GM19463 (cell line): ENCODE measurements at regions not wholly inside any gene's neighbourhood (a gene's known extent, or its start where the extent isn't known, plus 50 kb on each side); places are given as distances from the start of the nearest gene placed in this dataset.
A peak's percentile ranks its signal among the peaks of the same experiment; 100 is the strongest.

Experiments
- ATAC-seq: cut with Tn5 transposase; IDR thresholded peaks from one replicate; pipeline ENCODE4 v1.9.1; 2021; ENCODE audit warnings: mild to moderate bottlenecking, moderate library complexity; ENCODE audit not compliant: unreplicated experiment

DNA sequence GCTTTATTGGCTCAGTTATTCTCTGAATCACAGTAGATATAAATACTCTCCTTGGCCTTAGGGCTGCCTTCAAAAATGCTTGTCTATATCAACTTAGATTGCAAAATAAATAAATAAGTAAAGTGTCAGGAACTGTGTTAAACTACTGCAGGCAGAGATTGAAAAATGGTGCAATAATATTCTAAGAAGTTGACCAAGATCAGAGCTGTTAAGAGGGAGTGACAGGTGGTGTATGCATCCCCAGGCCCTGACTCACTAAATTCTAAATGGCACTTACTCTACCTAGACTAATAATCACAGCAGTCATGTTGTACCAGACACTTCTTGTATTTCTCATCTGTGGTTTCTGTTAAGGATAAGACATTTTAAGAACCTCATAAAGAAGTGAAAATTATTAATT, 235.1 kb upstream of the SPOCK3 start:
- ATAC-seq: no peak

DNA sequence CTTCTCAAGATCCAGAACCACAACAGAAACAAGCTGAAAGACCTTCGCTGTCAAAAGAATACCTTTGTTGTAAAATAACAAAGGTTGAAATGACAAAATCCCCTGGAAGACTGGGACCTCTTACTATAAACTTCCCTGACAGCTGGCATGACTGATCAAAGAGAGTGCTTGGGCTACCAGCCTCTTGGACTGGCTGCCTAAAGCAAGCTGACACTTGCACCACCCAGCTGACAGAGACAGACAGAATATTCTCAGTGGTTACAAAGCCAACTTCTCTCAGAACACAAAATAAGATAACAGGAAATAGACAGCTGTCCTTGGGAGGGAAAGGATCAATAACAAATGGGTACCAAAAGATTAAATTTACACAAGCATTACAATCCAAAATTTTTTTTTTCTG, 241.7 kb upstream of the SPOCK3 start:
- no peak for ATAC-seq

DNA sequence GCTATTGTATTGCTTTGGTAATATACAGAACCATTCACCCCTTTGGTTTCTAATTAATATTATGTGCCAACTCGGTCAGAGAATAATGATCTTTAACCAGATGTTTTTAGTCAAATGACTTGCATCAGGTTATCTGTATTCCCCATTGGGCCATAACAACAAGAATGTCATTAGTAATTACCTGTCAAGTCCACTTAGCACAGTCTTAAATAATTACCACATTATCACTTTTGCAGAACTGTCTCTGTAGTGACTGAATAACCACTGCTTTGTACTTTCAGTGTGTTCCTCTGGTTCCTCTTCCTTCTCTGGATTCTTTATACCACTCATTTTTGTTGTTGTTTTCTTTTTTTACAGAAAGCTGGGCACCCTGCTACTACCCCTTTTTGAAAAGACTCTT, 257.7 kb upstream of the SPOCK3 start:
- ATAC-seq: no peak

DNA sequence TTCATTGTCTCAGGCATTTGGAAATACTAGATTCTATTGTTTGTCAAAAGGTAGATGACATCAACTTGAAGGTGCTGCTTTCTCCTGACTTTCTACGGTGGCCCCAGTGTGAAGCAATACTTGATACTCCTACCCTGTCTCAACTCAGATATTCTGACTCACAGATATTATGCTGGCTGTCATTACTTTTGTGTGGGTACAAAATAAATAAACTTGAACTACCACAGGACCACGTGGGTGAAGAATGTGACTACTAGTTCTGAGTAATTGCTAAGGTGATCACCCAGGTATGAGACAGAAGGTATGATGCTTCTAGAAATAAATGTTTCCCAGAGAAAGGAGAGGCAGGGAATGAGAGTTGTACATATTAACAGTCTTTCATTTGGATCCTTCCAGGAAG, 275.3 kb upstream of the SPOCK3 start:
- ATAC-seq: no peak

DNA sequence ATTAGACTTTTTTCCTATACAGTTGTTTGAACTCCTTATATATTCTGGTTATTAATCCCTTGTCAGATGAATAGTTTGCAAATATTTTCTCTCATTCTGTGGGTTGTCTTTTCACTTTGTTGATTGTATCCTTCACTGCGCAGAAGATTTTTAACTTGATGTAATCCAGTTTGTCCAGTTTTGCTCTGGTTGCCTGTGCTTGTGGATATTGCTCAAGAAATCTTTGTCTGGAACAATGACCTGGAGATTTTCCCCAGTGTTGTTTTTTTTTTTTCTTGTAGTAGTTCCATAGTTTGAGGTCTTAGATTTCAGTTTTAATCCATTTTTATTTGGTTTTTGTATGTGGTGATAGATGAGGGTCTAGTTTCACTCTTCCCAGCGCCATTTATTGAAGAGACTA, 289.8 kb upstream of the SPOCK3 start:
- no peak for ATAC-seq

DNA sequence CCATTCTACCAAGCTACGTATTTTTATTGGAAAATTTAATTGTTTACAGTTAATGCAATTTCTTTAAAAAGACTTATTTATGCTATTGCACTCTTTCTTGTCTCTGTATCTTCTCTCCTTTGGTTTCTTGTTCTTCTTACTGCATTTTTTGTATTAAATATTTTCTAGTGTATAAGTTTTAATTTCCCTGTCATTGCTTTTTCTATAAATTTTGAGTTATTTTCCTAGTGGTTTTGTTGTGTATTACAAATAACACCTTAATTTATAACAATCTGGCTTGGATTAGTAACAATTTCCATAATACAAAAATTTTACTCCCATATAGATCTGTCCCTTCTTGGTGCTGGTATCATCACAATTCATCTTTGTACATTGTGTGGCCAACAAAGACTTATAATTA, 303.5 kb upstream of the SPOCK3 start:
- ATAC-seq: no peak

DNA sequence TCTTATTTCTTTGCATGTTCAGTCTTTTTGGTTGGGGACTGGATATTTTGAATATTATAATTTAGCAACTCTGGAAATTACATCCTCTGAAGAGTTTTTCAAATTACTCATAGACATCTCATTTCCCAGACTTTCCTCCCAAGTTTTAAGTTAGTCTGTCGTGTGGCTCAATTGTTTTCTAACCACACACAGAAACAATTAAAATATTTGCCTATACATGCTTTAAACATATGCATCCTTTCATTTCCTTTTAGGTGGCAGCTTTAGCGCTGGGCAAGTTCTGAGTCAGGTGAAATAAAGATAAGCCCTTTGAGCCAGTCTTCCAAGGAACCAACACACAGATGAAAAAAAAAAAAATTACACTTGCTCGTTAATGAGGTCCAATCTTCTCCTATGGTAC, 307.0 kb upstream of the SPOCK3 start:
- no peak for ATAC-seq

DNA sequence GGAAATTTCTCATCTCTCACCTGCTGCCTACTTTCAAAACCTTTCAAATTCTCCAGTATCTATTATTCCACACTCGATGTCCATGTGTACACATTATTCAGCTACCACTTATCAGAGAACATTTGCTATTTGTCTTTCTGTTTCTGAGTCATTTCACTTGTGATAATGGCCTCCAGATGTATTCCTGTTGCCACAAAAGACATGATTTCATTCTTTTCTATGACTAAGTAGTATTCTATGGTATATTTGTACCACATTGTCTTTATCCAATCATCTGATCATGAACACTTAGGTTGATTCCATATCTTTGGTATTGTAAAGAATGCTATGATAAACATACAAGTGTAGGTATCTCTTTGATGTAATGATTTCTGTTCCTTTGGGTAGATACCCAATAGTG, 310.1 kb upstream of the SPOCK3 start:
- ATAC-seq: no peak

DNA sequence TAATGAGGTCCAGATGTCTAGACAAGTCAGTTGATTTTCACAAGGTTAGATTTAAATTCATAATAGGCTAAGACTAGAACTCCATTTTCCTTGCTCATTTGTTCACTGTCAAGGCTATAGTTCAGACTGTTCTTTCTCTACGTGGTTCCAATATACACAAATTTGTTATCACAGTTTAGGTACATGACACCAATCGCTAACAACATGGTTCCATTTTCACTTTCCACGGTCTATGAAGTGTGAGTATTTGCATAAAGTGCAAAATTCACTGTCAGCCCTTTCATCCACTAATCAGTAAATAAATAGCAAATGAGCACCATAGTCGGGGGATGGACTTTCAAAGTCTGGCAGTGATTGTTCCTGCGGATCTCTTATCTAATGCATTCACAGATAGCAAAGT, 315.7 kb upstream of the SPOCK3 start:
- no peak for ATAC-seq

DNA sequence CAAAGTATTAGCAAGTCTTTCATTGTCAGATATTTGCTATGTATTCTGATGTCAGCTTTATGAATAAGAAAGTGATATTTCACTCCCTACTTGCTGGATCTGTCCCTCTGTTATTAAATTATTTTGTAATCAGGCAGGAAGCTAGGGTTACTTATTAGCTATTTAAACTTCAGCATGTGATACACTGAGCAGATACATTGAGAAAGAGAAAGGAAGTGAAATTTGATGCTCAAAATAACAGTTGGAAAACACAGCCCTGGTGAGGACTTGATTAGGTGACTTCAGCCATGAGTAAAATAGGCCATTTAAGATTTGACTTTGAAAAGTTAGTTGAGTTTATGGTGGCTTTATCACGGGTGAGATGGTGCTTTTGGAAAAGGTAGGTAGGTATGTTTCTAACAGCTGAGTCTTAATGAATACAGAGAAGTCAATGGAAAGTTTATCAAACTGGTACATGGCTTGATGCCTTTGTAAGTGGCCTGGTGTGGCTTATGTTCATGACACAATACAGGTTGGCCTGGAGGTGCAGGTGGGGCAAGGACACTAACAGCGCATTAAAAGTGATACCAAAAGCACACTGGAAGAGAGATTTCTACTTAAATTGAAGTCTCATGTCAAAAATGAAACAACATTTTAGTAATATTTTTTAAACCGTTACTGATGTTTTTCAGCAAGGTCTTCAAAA, 321.2 kb upstream of the SPOCK3 start:
- ATAC-seq: peak; percentile 84

DNA sequence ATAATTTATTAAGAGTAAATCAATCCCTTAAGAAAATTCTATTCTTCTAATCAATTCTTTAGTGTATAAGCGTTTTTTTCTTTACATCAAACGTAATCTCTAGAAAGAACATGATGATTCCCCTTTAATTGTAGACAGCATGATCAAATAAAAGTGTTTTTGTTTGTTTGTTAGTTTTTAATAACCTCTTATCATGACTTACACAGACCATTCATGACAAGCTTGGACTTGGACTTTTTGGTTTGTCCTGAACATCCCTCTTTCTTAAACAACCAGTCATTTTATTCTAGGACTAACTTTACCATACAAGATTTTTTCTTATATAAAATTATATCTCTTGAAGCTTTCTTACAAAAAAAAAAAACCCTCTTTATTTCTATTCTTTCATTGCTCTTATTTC, 344.6 kb upstream of the SPOCK3 start:
- no peak for ATAC-seq

DNA sequence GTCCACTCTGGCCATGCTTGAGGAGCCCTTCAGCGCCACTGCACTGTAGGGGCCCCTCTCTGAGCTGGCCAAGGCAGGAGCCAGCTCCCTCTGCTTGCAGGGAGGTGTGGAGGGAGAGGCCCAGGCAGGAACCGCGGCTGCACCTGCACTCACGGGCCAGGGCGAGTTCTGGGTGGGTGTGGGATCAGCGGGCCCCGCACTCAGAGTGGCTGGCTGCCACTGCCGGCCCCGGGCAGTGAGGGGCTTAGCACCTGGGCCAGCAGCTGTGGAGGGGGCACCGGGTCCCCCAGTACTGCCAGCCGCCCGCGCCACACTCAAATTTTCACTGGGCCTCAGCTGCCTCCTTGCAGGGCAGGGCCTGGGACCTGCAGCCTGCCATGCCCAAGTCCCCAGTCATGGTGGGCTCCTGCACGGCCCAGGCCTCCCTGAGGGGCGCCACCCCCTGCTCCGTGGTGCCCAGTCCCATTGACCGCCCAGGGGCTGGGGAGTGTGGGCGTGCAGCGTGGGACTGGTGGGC, 347.2 kb upstream of the SPOCK3 start:
- no peak for ATAC-seq

DNA sequence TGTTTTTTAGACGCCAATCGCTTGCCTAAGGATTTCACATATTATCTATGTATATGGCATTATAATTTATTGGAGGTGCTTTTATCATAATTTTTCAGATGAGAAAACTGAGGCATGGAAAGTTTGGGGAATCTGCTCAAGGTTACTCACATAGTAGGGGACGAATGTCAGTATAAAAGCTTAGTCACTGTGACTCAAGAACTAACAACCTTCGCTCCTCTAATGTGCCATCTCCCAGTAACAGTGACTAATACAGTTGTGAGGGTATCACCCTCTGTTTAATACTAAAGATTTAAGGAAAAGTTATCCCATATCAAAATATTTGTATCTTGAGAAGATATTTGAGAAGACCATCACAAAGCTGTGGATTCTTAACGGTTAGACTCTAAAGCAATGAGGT, 353.1 kb upstream of the SPOCK3 start:
- ATAC-seq: no peak

DNA sequence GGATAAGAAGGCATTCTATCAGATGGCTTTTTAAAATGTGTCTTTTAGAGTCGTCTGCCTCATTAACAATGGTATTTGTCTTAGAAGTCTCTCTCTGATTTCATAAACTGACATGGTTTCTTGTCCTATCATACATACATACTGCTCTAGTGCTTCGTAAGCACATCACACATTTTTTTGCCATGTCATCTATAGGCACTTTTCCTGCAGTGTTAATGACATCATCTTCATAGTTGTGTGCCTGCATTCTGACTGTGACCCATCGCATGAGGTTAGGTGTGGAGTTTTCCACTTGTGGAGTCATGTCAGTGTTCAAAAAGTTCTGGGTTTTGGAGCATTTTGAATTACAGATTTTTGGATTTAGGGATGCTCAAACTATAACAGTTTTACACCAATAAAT, 361.6 kb upstream of the SPOCK3 start:
- ATAC-seq: no peak

DNA sequence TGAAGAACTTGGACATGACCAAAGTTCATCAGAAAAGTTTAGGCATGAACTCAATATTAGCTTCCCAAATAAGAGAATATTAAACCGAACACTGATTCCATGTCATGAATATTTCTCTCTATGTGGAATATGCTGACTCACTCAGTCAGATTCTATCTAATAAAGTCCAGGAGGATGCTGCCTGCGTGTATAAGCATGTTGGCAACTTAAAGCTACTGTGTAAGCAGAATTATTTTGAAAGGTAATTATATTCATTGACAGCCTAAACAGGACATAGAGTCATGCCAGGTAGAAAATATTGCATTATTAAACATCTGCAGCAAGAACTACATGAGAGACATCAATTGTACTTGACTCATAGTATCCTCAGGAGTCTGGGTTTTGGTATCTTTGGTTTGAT, 367.9 kb upstream of the SPOCK3 start:
- no peak for ATAC-seq

DNA sequence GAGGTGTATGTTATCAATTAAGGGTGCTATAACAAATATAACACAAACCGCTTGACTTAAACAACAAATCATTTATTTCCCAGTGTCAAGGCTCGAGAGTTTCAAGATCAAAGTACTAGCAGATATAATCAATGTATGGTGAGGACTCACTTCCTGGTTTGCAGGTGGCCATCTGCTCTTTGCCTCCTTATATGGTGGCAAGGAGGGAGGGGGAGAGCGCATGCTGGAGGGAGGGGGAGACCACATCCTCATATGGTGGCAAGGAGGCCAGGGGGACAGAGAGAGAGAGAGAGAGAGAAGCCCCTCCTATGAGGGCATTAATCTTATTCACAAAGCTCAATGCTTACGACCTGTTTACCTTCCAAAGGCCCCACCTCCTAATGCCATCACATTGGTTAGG, 372.3 kb upstream of the SPOCK3 start:
- no peak for ATAC-seq

DNA sequence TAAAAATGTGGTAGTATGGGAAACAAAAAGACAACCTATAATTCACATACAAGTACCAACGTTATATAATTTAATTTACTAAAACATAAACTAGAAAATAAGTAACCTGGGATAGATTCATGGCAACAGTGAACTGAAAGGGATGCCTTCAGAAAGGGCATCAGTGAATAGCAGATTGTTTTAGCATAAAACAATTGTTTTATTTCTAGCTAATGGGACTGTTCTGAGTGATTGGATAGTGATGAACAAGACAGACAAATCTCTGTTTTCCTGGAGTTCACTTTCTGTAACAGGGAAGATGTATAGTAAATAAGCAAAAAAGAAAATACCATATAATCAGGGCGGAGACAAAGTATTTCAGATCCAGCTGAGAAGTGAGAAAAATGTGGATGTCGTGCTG, 379.1 kb upstream of the SPOCK3 start:
- ATAC-seq: no peak

DNA sequence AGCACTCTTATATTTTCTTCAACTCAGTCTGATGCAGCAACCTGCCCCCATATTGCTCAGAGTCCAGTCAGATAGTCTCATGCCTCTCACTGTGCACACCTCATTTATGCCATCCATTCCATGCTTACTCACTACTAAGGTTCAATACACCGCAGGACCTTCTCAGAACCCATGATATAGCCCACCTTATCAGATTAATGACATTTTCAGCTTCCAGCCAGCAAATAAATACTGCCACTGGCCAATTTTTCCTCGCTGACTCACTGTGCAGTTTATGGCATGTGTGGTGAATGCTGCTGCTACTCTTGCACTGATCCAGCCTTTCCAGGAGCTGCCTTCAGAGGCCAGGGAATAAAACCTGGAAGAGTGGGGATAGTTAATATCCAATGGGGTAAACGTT, 380.6 kb upstream of the SPOCK3 start:
- no peak for ATAC-seq

DNA sequence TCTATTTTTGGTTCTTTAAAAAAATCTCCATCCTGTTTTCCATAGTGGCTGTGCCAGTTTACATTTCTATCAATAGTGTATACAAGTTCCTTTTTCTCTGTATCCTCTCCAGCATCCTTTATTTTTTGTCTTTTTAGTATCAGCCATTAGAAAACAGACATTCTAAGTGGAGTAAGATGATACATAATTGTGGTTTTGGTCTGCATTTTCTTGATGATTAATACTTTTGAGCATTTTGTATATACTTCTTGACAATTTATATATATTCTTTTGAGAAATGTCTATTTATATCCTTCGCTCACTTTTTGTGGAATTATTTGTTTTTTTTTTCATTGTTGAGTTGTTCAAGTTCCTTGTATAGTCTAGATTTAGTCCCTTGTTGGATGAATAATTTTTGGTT, 382.2 kb upstream of the SPOCK3 start:
- ATAC-seq: no peak

DNA sequence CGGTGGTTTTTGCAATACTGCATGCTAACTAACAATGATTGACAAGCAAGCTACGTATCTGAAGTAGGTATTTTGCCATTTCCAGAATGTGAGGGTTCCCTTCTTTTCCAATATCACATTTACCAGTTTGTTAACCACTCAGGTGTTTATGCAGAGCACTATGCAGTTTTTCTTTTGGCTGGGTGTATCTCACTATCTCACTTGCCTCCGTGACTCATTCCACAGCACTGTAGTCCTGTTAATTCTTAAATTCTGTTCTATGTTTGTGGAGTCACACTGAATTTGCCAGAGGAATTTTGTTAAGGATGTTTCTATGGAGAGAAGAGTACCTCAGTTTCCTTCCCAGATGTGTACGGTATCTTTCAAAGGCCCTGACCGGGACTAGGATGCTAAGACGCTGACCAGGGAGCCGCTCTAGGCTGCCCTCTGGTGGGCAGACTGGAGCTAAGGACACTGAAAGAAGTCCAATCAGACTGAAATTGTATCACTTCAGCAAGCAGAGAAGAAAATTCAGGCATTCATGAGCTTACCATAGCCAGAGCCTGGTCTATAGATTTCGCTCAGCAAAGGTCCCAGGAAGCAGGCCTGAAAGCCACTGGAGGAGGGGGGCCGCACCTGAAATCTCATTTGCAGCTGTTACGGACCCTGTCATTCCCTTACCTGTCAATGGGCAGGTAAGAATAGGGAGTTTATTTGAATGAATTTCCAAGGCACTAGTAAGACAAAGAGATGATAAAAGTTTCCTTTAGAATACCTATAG, 388.4 kb upstream of the SPOCK3 start:
- peak; percentile 97 for ATAC-seq

DNA sequence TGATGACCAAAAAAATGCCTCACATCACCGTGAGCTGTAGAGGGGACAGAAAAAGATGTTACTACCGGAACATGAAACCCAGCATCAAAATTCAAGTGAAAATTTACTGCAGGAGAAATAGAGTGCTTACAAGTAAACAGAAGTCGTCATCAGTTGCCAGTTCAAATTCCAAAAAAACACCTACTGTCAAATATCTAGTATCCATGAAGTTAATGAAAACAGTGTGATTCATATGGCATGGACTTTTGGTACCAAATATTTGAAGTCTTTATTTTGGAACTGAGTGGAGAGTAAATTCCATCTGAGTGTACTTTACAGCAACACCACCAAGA, 388.9 kb upstream of the SPOCK3 start:
- ATAC-seq: no peak

DNA sequence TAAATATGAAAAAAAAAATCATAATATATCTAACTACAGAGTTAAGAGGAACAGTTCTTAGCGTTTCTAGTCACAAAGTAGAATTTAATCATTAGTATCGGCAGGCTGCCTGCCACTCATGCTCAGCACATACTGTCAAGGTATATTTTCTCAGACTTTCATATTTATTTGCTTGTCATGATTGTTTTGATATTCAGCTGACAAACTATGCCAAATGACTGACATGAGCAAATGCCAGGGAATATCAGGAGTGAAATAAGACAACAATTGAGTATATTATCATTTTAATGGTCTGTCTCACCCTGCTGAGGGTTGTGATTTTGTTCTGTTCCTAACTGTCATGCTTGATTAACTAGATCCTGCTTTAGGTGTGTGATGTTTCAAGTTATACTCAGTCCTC, 395.0 kb upstream of the SPOCK3 start:
- ATAC-seq: no peak

DNA sequence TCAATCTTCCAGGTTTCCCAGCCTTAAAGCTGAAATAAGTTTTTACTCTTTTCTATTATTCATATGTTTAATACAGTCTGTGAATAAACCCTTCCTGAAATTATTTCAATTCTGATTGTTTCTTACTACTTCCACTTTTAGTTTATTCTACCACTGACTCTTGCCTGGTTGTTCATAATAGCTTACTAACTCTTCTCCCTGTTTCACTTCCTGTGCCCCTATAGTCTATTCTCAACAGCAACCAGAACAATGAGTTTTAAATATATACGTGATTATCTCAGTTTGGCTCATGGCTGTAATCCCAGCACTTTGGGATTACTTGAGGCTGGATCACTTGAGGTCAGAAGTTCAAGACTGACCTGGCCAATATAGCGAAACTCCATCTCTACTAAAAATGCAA, 408.0 kb upstream of the SPOCK3 start:
- ATAC-seq: peak; percentile 71
